Spleen (tissue), 7 donors: ENCODE measurements at regions not wholly inside any gene's neighbourhood (a gene's known extent, or its start where the extent isn't known, plus 50 kb on each side); places are given as distances from the start of the nearest gene placed in this dataset.

Source experiments
- POLR2A ChIP-seq, 3 donors: fragments of 450-650 bp; IDR thresholded peaks; one replicate each; pipeline ENCODE4 v1.5.1; 2017; ENCODE audit warnings: antibody characterized with exemption in 3 of 3, mild to moderate bottlenecking in 1 of 3
- POLR2AphosphoS5 ChIP-seq, 3 donors: sonication (generic); formaldehyde crosslinking; IDR thresholded peaks; one replicate each; pipeline ENCODE4 v1.5.1; 2017; ENCODE audit warnings: antibody characterized with exemption in 3 of 3
- TF ChIP-seq, protein P1 (sequence below), 11 experiments: fragments of 200-600 bp in 7 of 11; fragments of 450-650 bp in 4 of 11; sonication (generic) in 4 of 11; IDR thresholded peaks in 8 of 11; conservative IDR thresholded peaks in 3 of 11; 1 replicate in 7 of 11; 2 replicates in 4 of 11; pipeline versions ENCODE4 v1.4.0 to v1.8.0; 2016 to 2021; ENCODE audit warnings: antibody characterized with exemption in 11 of 11, inconsistent platforms in 4 of 11, mild to moderate bottlenecking in 1 of 11
- donor health status: DM: no; HTN: no; CAD: no; lungs with moderate emphysema.
- donor health status: DM: no; HTN: no; CAD: no.
- donor health status: DM: no; HTN: no; CAD: no.

- TF ChIP-seq, protein P1, sequence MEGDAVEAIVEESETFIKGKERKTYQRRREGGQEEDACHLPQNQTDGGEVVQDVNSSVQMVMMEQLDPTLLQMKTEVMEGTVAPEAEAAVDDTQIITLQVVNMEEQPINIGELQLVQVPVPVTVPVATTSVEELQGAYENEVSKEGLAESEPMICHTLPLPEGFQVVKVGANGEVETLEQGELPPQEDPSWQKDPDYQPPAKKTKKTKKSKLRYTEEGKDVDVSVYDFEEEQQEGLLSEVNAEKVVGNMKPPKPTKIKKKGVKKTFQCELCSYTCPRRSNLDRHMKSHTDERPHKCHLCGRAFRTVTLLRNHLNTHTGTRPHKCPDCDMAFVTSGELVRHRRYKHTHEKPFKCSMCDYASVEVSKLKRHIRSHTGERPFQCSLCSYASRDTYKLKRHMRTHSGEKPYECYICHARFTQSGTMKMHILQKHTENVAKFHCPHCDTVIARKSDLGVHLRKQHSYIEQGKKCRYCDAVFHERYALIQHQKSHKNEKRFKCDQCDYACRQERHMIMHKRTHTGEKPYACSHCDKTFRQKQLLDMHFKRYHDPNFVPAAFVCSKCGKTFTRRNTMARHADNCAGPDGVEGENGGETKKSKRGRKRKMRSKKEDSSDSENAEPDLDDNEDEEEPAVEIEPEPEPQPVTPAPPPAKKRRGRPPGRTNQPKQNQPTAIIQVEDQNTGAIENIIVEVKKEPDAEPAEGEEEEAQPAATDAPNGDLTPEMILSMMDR (IDR thresholded peaks at IDR 0.05 in 8 of 11, conservative IDR thresholded peaks at IDR 0.05 in 3 of 11) = no peak
- TF ChIP-seq POLR2A (IDR thresholded peaks at IDR 0.05) = no peak
- TF ChIP-seq POLR2AphosphoS5 (IDR thresholded peaks at IDR 0.05) = no peak
These were observed 372.5 kb upstream of the KLHL29 start for GRCh38 chr2:23012499-23012898.
